ENCODE measurements at regions not wholly inside any gene's neighbourhood (a gene's known extent, or its start where the extent isn't known, plus 50 kb on each side); places are given as distances from the start of the nearest gene placed in this dataset.

GRCh38 chr2:59413751-59414570, 1139.5 kb downstream of the BCL11A start:
- Mint-ChIP-seq H3K9me3 (peaks cover 61% of the 10 kb centered on the region), H3K4me3 (no peak overlapping the region), H3K27ac (no peak overlapping the region), H3K4me1 (ENCODE audit: low read depth) (no peaks in the 10 kb centered on the region), H3K36me3 (ENCODE audit: low read depth) (no peaks in the 10 kb centered on the region; the same call in 1 of the 2 replicates), H3K27me3 (ENCODE audit: insufficient read depth) (no peaks in the 10 kb centered on the region; the same call in 1 of the 2 replicates)
- no peak for DNase-seq
- TF ChIP-seq, protein P1, sequence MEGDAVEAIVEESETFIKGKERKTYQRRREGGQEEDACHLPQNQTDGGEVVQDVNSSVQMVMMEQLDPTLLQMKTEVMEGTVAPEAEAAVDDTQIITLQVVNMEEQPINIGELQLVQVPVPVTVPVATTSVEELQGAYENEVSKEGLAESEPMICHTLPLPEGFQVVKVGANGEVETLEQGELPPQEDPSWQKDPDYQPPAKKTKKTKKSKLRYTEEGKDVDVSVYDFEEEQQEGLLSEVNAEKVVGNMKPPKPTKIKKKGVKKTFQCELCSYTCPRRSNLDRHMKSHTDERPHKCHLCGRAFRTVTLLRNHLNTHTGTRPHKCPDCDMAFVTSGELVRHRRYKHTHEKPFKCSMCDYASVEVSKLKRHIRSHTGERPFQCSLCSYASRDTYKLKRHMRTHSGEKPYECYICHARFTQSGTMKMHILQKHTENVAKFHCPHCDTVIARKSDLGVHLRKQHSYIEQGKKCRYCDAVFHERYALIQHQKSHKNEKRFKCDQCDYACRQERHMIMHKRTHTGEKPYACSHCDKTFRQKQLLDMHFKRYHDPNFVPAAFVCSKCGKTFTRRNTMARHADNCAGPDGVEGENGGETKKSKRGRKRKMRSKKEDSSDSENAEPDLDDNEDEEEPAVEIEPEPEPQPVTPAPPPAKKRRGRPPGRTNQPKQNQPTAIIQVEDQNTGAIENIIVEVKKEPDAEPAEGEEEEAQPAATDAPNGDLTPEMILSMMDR (IDR thresholded peaks at IDR 0.05) = no peak

- Mint-ChIP-seq H3K4me1 (ENCODE audit: low read depth) (no peaks in the 10 kb centered on the region), H3K27ac (no peak overlapping the region), H3K9me3 (peaks cover 27% of the 10 kb centered on the region), H3K36me3 (ENCODE audit: low read depth) (no peaks in the 10 kb centered on the region), H3K27me3 (ENCODE audit: insufficient read depth) (no peaks in the 10 kb centered on the region), H3K4me3 (no peak overlapping the region)
- TF ChIP-seq, protein P1 (IDR thresholded peaks at IDR 0.05) = no peak
- no peak for DNase-seq
Measured at GRCh38 chr2:59399126-59399525, 1154.3 kb downstream of the BCL11A start.

GRCh38 chr2:59398081-59398480, 1155.4 kb downstream of the BCL11A start:
- Mint-ChIP-seq H3K27ac (no peak overlapping the region), H3K36me3 (ENCODE audit: low read depth) (no peaks in the 10 kb centered on the region), H3K4me3 (no peak overlapping the region), H3K4me1 (ENCODE audit: low read depth) (no peaks in the 10 kb centered on the region), H3K27me3 (ENCODE audit: insufficient read depth) (no peaks in the 10 kb centered on the region), H3K9me3 (peaks cover 17% of the 10 kb centered on the region)
- DNase-seq = no peak
- TF ChIP-seq, protein P1 (IDR thresholded peaks at IDR 0.05) = no peak

GRCh38 chr2:59395119-59395518, 1154.0 kb upstream of the FANCL start:
- no peaks in the 10 kb centered on the region for H3K36me3 Mint-ChIP-seq (ENCODE audit: low read depth)
- H3K27me3 Mint-ChIP-seq (ENCODE audit: insufficient read depth) = no peaks in the 10 kb centered on the region
- no peak for DNase-seq
- no peak overlapping the region for H3K4me3 Mint-ChIP-seq
- no peak overlapping the region for H3K27ac Mint-ChIP-seq
- H3K9me3 Mint-ChIP-seq = peaks cover 19% of the 10 kb centered on the region
- H3K4me1 Mint-ChIP-seq (ENCODE audit: low read depth) = no peaks in the 10 kb centered on the region
- TF ChIP-seq, protein P1 (IDR thresholded peaks at IDR 0.05) = no peak

DNA sequence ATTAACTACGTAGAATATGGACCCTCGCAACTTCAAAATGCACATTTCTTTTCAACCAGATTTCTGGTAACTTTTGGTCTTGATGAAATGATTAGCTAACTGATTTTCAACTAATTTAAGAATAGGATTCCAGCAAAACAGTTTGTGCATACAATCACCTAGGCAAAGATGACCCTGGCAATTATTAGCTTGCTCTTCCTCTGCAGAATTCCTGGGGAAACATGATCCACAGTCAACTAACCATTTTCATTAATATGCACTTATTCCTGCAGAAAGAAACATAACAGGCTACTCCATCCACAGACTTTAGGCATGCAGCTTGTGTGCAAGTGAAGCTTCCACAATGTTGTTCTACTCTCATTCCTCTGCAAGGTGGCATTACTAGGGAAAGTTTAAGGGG, 1150.8 kb upstream of the FANCL start:
- H3K36me3 Mint-ChIP-seq (ENCODE audit: low read depth) = no peaks in the 10 kb centered on the region
- H3K9me3 Mint-ChIP-seq = peaks cover 33% of the 10 kb centered on the region
- H3K27ac Mint-ChIP-seq = no peak overlapping the region
- no peaks in the 10 kb centered on the region for H3K4me1 Mint-ChIP-seq (ENCODE audit: low read depth)
- TF ChIP-seq, protein P1 (IDR thresholded peaks at IDR 0.05) = no peak
- no peaks in the 10 kb centered on the region for H3K27me3 Mint-ChIP-seq (ENCODE audit: insufficient read depth)
- no peak overlapping the region for H3K4me3 Mint-ChIP-seq
- DNase-seq = no peak

Data from HFFc6 (cell line).